GM21381 (cell line): ENCODE measurements at regions not wholly inside any gene's neighbourhood (a gene's known extent, or its start where the extent isn't known, plus 50 kb on each side); places are given as distances from the start of the nearest gene placed in this dataset.

Experiments used
- ATAC-seq: cut with Tn5 transposase; IDR thresholded peaks from one replicate; pipeline ENCODE4 v1.9.1; 2021; ENCODE audit warnings: mild to moderate bottlenecking, moderate library complexity; ENCODE audit not compliant: unreplicated experiment

DNA sequence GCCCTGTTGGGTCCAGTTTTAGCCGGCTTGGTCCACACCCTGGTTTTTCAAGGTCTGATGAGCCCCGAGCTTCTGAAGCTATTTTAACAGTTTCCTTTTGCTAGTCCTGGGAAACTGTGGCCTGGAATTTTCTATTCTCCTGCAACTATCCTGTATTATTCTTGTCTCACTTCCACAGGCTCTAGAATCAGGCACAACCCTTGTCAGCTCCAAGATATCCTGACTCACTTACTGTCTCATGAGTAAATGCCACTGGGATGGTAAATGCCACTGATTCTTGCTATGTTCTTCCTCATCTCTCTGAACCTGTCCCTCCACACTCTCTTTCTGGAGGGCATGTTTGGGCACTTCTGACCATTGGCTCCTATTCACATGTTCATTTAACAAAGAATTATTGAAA lies 611.5 kb upstream of the IGFBP3 start:
- ATAC-seq, result no peak

DNA sequence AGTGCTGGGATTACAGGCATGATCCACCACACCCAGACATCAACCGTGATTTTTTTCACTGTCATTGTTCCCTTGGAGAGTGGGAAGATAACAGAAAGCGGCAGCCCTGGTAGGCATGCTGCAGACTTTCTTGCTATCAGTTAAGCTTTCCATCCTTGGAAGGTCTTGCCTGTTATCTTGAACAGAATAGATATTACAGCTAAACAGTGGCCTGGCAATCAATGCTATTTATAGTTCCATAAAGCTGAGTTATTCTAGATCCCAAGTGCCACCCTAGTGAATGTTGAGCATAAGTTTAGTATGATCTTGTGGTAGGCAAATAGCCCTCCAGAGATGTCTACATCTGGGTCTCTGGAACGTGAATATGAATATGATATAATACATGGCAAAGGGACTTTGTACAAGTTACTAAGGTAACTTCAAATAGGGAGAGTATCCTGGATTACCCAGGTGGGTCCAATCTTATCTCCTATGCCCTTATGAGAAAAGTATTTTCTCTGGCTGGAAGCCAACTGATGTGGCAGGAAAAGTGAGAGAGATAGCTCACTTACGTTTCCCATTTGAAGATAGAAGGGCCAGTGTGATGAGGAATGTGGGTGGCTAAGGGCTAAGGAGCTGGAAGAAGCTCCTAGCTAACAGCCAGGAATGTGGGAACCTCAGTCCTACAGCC lies 609.1 kb upstream of the IGFBP3 start:
- ATAC-seq, result no peak

DNA sequence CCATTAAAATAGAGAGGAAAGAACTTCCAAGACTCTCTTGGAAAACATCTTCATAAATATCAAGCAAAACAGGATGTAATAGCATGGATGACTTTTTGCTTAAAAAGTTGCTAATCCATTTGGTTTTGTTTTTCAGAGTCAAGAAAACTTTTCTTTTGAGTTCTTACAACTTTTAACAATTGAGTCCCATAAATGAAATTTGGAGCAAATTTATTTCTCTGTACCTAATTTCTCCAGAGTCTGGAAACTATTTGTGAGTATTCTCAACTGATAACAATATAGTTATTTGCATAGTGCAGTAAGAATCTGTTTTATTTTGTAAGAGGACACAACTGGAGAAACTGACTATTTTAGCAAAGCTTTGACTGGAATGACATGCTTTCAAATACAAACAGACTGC lies 606.3 kb upstream of the IGFBP3 start:
- no peak for ATAC-seq

DNA sequence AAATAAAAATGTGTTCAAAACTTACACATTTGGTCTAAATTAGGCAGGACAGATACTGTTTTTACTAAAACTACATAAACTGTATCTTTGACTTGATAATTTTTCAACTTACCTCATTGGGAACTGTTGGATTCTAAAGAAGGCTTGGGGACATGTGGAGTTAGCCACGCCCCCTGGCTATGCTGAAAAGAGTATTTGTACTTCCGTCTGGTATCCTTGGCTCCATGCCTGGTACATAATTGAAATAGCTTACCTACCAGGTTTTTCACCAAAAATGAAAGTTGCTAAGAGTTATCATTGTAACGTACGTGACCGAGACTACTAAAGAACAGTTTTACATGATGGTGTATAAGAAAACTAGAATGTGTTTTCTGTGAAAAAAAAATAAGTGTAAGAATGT lies 604.8 kb upstream of the IGFBP3 start:
- no peak for ATAC-seq

DNA sequence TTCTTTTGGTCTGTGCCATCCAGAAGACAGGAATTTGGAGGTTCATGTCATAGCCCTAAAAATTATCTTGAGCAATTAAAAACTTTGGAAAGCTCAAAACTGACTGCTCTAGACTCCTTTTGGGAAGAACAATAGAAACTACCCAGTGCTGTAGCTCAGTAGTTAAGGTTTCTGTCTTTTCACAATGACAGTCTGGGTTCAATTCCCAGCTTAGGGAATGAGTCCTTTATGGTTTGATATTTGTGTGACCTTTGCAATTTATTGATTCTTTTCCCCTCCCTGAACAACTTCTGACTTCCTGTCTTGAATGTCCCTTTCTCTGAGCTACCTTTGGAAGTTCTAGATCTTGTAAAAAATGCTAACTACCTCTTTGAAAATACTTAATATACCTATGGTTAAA lies 603.3 kb upstream of the IGFBP3 start:
- ATAC-seq, result no peak

DNA sequence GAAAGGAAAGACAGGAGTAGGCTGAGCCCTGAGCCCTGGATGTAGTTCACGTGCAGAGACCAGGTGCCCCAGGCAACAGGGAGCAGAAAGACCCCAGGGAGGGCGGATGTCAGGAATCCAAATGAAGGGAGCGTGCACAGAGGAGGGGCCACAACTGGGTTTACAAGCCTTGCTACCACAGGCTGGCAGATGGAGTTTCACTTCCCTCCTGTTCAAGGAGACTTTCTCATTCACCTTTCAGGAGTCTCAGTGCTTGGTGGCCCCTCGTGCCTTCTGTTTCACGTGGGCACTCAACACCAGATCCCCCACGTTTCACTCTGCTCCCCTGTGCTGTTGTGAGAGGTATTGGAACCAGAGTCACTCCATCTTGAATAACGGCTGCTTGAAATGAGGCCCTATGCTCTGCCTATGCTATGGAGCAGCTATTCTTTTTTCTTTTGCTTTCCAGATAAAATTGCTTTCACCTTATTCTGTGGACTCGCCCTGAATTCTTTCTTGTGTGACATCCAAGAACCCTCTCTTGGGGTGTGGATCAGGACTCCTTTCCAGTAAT lies 601.4 kb upstream of the IGFBP3 start:
- ATAC-seq, result no peak

DNA sequence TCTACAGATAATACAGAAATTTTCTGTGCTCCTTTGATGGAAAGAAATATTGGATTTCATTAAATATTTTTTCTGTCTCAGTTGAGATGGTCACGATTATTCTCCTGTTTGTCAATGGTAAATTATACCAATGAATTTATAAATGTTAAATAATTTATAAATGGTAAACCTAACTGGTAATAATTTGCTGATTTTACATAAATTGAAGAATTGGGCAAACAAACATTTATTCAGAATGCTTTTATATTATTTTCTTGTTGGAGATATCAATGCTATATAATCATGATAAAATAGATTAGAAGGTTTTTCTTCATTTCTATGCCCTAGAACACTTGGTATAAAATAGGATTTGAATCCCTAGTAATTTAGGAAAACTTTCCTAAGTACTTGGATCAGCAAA lies 597.6 kb upstream of the IGFBP3 start:
- ATAC-seq, result no peak

DNA sequence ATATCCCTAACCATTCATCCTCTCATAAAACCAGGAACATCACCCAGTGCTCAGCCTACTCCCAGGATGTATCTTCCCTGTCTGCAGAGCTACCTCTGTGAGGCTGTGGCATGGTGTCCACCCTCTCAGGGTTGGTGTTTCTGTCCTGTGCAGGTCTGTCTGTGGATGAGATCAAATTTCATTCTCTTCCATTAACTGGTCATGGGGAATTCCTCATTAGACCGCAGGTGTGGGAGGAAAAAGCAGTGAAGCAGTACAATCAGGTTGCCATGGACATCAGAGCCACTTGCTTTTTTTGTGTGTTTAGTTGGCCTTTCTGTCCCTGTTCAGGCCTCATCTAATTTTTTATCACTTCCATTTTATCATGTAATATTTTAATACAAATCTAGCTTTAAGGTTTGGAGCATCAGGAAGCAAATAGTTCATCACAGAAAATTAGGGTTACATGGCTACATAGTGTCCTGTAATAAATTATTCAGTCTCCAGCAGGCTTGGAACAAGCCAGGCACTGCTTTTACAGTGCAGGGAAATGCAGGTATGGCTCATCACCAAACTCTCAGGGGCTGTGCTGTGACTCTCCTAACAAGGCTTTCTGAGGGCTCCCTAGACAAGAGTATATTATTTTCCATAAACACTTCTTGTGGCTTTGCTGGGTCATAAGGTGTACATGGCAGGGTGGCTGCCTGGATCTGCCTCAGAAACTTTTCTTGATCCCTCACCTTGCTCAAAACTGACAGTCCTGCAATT lies 594.9 kb upstream of the IGFBP3 start:
- ATAC-seq, result no peak

DNA sequence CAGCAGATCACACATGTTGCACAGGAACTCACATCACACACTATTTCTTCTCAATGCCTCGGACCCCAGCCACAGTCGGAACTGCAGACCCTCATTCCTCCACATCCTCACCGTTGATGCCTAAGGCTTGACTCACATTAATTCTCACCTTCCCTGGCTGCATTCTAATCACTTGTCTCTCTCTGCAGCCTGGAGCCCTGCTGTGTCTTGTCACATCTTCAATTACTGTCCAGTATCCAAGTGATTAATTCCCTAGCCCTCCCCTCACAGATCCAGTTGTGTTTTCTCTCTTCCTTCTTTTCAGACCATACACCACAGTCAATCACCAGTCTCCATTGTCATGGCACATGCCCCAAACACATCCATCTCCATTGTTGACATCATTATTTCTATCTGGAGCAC lies 592.4 kb upstream of the IGFBP3 start:
- ATAC-seq, result no peak

DNA sequence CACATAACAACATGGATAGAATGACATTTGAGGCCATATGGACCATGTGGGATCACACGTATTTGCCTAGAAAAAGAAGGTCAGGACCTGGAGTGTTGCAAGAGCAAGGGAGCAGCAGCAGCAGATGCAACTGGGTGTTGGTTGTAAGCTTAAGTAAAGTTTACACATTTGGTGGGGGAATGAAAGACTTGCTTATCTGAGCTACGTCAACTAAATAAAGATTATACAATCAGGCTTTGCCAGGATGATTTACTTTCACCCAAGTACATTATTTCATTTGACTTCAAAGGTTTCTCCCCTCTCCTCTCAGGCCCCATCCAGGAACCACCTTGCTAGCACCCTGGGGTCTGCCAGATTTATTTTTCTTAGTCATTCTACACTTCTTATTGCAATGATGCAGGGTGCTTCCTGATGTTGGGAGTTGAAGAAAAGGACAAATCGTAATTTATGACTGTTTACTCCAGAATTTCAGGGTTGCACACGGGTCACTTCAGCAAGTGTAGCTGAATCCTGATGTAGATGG lies 591.9 kb upstream of the IGFBP3 start:
- ATAC-seq, result no peak

DNA sequence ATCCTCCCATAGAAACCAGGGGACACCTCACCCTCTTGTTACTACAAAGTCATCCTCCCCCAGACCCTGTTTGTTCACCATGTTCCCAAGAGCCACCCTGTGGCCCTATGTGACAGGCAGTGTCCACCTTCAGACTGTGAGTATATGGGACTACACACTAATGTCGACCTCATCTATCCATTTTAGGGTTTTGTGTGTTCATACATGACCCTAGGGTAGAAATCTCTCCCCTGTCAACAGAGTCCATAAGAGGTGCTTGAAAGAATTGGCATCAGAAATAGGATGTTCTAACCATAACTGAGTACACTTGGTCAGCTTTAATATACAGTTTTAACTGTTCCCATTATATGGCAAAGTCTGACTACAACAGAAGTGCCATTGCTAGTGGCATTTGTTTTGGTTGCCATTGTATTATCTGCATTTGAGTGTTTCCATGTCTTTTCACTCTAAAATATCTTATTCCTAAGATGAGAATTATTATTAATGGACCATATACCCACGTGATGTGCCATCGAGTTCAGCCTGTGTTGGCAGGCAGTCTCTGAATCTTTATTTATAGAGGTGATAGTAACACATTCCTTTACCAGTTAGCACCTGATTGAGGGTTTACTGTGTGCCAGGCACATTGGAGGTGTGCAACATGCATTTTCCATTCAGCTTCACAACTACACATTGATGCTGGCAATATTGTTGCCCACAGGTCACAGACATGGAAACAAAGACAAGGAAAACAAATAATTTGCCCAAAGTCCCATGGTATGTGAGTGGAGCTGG lies 590.6 kb upstream of the IGFBP3 start:
- ATAC-seq, result no peak

DNA sequence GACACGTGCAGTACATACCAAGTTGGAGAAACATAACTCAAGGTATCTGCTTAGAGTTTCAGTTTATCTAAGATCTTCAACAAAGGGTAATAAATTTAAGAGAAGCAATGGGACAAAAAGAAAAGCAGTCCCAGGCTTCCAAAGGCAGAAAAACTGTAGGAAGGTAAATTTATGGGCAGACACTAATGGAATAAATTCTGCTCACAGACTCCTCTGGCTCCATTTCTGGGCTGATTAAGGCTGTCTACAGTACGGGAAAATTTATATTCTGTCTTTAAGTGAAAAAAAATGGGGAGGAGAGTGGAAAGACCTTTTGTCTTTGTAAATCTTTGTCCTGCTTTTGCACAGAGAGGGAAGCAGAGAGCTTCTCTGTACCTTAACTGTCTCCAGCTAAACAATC lies 587.5 kb upstream of the IGFBP3 start:
- ATAC-seq, result no peak

DNA sequence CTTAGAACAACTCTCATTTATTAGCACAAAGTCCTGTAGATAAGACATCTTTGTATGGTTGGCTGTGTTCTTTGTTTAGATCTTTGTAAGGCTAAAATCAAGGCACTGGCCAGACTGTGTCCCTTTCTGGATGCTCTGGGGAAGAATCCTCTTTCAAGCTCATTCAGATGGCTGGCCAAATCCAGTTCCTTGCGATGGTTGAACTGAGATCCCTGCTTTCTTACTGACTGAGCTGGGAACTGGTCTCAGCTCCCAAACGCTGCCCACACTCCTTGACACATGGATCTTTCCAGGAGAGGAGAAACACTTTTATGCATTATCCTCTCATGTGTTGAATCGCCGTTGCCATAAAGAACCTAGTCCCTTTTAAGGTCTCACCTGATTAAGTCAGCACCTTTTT lies 586.5 kb upstream of the IGFBP3 start:
- ATAC-seq, result no peak

DNA sequence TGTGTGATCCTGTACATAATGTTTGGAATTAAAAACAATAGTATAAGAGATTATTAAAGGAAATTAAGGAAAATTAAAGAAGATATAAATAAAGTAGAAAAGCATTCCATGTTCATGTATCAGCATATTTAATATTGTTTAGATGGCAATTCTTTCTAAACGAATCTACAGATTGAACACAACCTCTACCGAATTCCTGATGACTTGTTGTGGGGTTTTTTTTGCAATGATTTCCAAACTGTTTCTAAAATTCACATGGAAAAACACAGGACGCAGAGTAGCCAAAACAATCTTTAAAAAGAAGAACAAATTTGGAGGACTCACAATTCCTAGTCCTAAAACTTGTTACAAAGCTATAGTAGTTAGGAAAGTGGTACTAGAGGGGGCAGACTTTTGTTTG lies 573.4 kb upstream of the IGFBP3 start:
- ATAC-seq, result no peak

DNA sequence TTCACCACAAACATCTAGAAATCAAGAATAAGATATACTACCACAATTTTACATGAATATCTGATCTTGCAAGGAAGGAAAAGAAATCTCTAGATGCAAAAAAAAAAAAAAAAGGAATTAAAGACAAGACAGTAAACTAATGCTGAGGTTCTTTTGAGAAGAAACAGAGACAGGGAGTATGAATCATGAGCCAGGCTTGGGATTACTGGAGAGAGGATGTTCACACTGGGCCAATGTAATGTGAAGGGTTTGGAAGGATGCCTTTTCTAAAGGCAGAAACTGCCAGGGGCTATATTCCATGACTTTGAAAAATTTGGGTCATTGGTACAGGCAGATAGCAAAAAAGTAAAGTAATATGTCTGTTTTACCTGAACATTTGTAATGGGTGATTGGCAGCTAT lies 573.0 kb upstream of the IGFBP3 start:
- ATAC-seq, result no peak

DNA sequence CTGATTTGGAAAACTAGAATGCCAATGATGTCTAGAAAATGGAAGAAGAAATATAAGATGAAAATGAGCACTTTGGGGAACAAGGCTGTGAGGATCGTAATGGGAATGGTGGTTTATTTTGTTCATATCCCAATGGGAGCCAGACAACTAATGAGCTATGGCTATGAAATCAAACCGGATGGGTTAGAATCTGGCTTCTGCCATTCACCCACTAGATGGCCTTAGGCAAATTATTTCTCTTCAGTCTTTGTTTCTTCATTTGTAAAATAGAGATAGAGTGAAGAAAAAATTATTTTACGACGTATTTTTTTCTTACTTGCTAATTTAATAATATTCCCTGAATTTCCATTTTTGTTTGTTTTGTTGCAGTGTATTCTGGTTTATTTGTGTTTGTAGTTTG lies 572.1 kb upstream of the IGFBP3 start:
- ATAC-seq, result no peak

DNA sequence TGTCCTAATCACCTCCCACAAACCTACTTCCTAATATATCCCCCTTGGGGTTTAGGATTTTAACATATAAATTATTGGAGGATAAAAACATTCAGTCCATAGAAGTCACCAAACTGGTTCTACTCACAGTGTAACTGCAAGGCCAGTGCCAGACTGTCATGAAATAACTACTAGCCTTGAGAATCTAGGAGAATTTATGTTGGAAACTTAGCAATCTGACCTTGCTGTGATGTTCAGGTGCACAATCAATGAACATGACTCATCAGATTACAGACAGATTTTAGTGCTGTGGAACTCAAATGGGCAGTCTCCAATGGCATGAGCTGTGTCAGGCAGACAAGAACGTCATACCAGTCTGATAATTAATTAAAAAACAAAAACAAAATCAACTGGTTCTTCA lies 571.4 kb upstream of the IGFBP3 start:
- no peak for ATAC-seq

DNA sequence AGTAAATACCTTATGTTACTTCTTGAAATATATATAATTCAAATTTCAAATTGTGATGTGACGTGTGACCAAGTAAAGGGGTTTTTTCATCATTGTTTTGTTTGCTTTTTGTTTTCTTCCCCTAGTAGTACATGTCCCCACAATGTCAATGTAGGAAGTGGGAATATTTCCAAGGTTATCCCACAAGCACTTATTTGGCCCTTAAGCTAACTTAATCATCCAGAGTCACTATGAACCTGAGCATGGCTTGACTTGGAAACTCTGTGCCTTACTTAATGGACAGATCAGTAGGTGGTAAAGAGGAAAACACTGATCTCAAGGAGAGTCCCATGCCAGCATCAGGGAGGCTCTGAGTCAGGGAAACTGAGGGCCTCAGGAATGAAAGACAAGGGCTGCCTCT lies 569.3 kb upstream of the IGFBP3 start:
- ATAC-seq, result no peak

DNA sequence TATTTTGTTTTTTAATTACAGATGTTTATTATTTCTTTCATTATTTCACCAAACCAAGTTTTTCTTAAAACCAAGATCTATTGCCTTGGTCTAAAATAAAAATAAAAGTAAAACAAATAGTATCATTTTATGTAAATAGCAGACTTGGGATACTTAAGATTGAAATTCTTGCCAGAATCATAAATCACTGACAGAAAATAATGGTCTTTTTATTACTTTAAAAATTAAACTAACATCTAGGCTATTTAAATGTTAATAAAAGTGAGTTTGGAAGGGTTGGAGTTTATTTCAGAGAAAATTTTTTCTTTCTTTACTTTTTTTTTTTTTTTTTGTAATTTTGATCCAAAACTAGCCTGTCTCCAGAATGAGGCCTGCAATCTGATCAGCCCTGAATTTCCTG lies 568.0 kb upstream of the IGFBP3 start:
- no peak for ATAC-seq

DNA sequence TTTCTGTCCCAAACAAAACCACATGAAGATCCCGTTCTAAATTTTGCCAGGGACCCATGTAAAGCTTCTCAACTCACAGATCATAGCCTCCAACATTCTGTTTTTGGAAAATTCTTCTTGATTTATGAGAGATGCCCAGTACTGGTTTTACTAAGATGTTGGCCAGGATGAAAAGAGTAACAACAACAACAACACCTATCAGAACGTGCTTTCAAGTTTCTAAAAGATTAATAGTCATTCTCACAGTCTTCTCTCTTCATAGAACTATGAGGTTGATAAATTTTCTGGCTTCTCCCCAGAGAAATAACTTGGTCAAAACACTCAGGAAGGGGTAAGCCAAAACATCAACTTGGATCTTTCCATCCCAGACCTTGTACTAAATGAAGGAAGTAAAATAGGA lies 567.5 kb upstream of the IGFBP3 start:
- no peak for ATAC-seq
